ENCODE measurements at regions not wholly inside any gene's neighbourhood (a gene's known extent, or its start where the extent isn't known, plus 50 kb on each side); places are given as distances from the start of the nearest gene placed in this dataset.

DNA sequence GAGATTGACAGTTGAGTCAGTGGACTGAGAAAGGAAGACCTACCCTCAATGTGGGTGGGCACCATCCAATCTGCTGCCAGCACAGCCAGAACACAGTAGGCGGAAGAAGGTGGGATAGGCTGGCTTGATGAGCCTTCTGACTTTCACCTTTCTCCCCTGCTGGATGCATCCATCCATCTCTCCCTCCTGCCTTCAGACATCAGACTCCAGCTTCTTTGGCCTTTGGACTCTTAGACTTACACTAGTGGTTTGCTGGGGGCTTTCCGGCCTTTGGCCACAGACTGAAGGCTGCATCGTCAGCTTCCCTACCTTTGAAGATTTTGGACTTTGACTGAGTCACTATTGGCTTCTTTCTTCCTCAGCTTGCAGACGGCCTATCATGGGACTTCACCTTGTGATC is 456.5 kb upstream of the MIS18BP1 start:
- TF ChIP-seq POLR2A (IDR thresholded peaks at IDR 0.05) (no peak), POLR2AphosphoS5 (IDR thresholded peaks at IDR 0.05) (no peak)
- TF ChIP-seq, protein P1, sequence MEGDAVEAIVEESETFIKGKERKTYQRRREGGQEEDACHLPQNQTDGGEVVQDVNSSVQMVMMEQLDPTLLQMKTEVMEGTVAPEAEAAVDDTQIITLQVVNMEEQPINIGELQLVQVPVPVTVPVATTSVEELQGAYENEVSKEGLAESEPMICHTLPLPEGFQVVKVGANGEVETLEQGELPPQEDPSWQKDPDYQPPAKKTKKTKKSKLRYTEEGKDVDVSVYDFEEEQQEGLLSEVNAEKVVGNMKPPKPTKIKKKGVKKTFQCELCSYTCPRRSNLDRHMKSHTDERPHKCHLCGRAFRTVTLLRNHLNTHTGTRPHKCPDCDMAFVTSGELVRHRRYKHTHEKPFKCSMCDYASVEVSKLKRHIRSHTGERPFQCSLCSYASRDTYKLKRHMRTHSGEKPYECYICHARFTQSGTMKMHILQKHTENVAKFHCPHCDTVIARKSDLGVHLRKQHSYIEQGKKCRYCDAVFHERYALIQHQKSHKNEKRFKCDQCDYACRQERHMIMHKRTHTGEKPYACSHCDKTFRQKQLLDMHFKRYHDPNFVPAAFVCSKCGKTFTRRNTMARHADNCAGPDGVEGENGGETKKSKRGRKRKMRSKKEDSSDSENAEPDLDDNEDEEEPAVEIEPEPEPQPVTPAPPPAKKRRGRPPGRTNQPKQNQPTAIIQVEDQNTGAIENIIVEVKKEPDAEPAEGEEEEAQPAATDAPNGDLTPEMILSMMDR (IDR thresholded peaks at IDR 0.05): no peak
